CD4-positive, alpha-beta T cell treated with Interleukin-4 for 1 hour (primary cell): ENCODE measurements at regions not wholly inside any gene's neighbourhood (a gene's known extent, or its start where the extent isn't known, plus 50 kb on each side); places are given as distances from the start of the nearest gene placed in this dataset.
"Not testable (repeated sequence)": the region's sequence is repeated elsewhere in the genome, so short reads cannot be mapped to it uniquely, and the experiment has no call there.

Experiments used
- DNase-seq, 2 donors: peaks; one replicate each; pipeline ENCODE4 v3.0.0-alpha.2; 2020 to 2022

DNA sequence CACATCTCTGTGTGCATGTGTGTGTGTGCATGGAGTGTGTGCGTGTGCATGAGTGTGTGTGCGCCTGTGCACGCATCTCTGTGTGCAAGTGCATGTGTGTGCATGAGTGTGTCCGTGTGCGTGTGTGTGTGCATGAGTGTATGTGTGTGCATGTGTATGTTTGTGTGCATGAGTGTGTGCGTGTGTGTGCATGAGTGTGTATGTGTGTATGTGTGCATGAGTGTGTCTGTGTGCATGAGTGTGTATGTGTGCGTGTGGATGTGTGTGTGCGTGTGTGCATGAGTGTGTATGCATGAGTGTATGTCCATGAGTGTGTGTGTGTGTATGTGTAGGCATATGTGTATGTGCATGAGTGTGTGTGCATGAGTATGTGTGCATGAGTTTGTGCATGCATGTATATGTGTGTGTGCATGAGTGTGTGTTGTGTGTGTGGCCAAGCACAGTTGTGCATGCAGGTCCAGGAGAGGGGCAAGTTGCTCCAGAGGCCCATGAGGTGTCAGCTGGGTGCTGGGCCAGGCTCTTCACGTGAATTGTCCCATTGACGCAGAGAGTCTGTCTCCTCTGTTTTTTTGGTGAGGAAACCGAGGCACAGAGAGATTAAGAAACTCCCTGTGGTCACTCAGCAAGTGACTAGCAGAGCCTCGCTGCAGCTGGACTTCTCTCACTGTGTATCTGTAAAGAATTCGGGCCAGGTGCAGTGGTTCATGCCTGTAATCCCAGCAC, 75.5 kb downstream of the ASB1 start:
- DNase-seq, result no peak

- DNase-seq, result no peak
These were observed 76.4 kb downstream of the ASB1 start for GRCh38 chr2:238502956-238503791.

- no peak for DNase-seq
These were observed 77.6 kb downstream of the ASB1 start for GRCh38 chr2:238504181-238504931.

DNA sequence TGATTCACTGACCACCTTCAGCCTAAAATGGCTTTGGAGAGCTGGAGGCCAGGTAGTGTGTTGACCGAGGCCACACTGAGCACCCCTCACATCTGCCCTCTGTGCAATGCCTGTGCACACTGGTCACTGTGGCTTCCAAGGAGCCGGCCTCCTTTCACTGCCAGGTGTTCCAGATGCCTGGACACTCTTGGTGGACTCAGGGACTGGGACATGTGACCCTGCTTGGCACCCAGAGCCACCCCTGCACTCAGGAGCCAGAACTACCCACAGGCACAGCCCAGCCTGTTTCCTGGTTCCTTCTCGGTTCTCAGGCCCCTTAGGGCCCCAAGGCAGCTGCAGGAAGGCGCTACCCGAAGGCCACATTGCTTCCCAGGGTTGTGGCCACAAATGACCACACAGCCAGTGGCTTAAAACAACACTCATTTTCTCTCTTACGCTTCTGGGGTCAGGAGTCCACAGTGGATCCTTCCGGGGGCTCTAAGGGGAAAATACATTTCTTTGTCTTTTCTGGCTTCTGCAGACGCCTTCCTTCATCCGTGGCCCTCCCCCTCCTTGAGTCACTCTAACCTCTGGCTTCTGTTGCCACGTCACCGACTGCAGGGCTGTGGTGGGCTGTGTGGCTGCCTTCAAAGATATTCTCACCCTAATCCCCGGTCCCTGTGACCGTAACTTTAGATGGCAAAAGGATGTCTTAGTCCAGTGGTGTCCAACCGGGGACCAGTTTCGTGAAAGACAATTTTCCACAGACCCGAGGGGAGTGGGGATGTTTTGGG, 78.6 kb downstream of the ASB1 start:
- no peak for DNase-seq

GRCh38 chr2:238505892-238506280, 79.2 kb downstream of the ASB1 start:
- no peak for DNase-seq

DNA sequence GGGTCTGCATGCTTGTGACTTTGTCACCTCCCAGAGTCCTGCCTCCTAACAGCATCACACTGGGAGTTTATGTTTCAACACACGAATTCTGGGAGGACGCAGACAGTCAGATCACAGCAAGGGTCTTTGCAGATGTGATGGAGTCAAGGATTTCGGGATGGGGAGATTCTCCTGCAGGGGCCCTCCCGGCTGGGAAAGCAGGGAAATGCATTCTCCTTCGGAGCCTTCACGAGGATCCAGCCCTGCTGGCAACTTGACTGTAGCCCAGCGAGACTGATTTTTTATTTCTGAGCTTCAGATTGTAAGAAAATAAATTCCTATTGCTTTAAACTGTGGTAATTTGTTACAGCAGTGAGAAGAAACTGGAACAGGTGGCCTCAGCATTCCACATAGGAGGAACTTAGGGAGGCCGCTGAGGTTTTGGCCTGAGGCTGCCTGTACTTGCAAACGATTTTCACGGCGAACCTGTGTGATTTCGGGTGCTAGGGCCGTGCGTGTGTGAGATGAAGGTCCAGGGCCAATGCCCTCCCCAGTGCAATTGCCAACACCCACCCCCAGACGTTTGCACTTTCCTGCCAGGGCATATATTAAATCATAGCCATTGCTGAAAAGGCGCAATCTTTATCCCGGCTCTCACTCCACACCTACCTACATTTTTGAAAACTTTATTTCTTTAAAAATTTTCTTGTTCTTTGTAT, 79.8 kb downstream of the ASB1 start:
- DNase-seq, result no peak

DNA sequence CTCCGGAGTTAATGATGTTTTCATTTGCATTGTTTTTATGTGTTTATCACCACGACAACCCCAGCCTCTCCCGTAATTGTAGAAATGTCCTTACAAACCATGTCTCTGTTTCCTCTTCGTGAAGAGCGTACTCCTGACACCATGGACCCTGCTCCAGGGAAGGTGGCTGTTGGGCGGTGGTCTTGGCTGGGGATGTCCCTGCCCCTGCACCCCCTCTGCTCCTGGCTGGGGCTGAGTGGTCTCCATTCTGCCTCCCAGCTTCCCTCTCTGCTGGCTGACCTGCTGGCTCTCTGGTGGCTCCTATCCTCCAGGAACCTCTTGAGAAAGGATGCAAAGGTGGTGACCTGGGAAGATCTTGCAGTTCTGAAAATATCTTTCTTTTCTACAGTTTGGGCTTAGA, 81.1 kb downstream of the ASB1 start:
- no peak for DNase-seq

DNA sequence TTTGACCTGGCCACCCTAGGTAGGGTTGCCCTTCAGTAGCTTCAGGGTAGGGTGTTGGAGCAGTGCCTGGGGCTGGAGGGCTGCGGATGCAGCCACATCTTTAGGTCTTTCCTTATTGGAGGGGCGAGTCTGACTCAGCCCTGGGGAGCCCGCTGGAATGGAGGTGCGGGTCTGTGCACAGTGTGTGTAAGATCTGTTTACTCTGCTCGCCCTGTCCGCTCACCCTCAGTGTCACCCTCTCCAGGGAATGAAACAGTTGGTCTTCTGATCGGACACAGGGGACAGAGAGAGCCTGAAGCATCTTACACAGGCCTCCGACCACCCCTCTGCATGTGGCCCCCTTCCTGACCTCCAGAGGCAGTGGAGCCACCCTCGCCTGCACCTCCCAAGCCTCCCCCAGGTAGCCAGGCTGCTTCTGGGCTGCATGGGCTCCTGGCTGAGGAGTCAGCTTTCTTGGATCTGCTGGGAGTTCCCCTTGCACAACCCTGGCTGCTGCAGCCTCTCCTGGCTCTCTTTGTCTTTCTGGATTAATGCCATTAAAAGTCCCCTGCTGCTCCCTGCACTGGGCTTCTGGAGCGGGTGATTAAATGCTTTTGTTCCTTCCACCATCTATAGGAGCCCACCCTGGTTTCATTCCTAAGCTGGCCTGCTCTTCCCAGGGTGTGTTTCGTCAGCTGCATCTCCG, 82.6 kb downstream of the ASB1 start:
- no peak for DNase-seq

DNA sequence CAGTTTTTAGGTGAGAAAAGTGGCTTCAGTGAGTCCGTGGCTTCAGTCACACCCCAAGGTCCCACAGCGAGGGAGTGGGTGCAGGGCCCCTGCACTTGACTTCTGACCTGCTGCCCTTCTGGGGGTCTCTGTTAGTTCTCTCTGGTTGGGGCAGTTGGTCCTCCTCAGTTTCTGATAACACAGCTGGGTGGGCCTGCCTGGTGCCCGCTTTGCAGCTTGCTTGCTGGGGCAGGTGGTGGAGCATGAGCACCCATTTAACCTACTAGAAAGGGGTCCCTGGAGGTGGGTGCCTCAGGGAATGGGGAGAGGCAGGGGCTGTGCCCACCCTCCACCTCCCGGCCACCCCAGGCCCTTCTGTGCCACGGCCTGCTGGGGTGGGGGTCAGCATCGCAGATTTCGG, 83.2 kb downstream of the ASB1 start:
- no peak for DNase-seq

DNA sequence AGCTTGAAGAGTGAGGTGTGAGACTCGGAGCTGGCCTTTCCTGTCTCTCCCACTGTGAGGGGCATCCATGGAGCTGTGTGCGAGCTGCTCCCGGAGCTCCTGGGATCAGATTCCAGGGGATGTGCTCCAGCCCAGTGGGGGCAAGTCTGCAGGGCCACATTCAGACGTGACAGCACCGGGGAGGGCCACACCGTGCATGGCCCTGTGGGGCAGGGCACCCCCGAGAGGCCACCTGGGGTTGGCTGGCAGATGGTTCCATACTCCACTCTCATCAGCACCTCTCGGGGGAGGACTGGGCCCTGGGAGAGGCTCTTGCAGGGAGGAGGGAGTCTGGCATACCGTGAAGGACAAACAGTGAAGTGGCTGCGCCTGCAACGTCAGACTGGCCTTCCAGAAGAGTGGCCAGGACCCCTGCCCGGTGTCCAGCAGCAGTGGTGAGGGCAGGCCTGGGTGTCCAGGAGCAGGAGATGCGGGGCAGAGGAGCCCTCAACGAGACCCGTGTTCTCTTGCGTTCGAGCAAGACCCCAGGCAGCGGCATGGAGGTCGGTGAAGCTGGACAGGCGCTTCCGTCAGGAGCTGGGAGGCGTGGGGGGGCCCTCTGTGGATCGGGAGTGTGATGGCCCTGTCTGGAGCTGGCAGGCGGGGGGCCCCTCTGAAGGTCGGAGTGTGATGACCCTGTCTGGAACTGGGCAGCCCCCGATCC, 84.3 kb downstream of the ASB1 start:
- DNase-seq, result no peak

DNA sequence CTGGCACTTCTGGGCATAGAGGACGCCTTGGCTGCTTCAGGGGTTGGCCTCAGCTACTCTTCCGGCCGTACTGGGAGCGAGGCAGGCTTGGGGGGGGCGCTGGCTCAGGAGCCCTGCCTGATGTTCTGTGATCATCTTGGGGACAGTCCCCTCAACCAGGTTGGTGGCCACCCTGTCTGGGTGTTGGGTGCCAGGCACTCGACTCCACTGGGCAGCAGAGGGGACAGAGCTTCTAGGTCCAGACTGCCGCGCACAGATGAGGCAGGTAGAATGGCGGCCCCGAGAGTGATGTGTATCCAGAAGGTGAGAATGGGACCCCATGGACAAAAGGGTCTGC, 84.9 kb downstream of the ASB1 start:
- no peak for DNase-seq

GRCh38 chr2:238512247-238512867, 85.6 kb downstream of the ASB1 start:
- no peak for DNase-seq

- no peak for DNase-seq
These were observed 86.6 kb downstream of the ASB1 start for GRCh38 chr2:238513346-238513745.

DNA sequence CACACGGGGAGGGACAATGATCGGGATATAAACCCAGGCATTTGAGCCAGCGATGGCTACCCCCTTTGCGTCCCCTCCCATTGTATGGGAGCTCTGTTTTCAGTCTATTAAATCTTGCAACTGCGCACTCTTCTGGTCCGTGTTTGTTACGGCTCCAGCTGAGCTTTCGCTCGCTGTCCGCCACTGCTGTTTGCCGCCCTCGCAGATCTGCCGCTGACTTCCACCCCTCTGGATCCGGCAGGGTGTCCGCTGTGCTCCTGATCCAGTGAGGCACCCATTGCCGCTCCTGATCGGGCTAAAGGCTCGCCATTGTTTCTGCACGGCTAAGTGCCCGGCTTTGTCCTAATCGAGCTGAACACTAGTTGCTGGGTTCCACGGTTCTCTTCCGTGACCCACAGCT, 87.3 kb downstream of the ASB1 start:
- DNase-seq, result not testable (repeated sequence)

DNA sequence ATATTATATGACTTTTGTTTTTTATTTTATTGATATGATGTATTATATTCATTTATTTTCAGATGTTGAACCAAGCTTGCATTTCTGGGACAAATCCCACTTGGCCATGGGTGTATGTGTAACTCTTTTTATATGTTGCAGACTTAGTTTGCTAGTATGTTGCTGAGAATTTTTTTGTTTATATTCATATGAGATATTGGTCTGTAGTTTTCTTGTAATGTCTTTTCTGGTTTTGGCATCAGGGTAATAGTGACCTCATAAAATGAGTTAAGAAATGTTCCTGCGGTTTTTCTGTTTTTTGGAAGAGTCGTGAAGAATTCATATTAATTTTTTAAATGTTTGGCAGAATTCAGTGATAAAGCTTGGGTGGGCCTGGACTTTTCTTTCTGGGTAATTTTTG, 88.7 kb downstream of the ASB1 start:
- no peak for DNase-seq

DNA sequence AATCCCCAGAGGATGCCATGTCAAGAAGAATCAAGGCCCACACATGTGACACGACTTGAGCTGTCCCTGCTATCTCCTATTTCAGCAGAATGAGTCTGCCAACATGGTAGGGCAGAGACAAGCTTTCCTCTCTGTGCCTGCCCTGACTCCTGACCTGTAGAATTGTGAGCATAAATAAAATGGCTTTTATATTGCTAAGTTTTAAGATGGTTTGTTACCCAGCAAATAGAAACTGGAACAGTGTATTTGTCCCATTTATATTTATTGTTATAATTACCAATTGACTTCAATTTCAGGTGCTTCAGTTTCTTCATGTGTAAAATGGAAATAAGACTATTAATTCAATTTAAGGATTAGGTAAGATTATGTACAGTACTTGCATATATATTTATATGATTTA, 90.5 kb downstream of the ASB1 start:
- no peak for DNase-seq

DNA sequence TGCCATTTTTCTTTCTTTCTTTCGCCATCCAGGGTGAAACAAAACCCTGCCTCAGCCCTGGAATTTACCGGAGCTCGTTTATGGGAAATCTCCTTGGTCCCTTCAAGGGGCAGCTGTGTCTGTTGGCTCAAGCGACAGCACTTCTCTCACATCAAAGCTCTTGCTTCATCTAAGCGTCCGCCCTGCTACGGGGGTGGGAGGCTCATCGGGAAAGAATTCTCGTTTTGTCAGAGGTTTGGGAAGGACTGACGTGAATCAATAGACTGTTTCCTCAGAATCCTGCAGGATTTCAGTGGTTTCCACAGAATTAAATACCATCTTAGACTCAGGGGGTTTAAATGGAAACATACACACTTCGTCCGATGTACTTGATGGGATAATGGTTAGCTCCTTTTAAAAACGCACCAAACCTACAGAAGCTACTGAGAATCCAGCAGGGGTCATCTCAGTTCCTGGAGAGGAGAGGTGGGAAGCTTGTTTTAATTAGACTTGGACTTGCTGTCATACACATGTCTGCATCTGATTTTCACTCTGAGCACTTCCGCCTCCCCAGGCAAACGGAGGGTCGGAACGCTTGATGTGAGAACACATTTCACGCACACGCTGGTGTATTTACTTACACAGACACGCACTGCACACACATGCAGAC, 91.6 kb downstream of the ASB1 start:
- no peak for DNase-seq

DNA sequence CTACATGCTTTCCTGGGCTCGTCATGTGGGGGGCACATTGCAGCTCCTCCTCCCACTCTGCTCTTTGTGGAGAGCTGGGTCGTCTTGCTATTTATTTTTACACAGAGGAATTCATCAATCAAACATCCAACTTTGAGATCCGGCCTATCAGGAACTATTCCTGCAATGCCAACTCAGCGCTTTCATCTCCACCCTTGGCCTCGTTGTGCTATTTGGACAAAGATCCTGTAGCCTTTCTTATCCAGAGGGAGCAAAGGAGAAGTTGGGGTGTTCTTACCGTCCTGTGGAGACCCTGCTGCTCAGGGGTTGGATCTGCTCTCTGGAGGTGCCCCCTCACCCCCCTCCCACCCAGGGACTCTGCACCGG, 92.1 kb downstream of the ASB1 start:
- no peak for DNase-seq

- no peak for DNase-seq
These were observed 93.7 kb downstream of the ASB1 start for GRCh38 chr2:238520359-238520886.

GRCh38 chr2:238521002-238521401, 94.3 kb downstream of the ASB1 start:
- no peak for DNase-seq
